ENCODE measurements at regions not wholly inside any gene's neighbourhood (a gene's known extent, or its start where the extent isn't known, plus 50 kb on each side); places are given as distances from the start of the nearest gene placed in this dataset.

- Histone ChIP-seq H3K36me3 (no peaks in the 10 kb centered on the region), H3K9me3 (no peaks in the 10 kb centered on the region), H3K27ac (no peak overlapping the region), H3K4me1 (no peaks in the 10 kb centered on the region), H3K4me3 (no peak overlapping the region), H3K27me3 (no peaks in the 10 kb centered on the region)
- TF ChIP-seq CTCF (IDR thresholded peaks at IDR 0.05 in 4 of 5, conservative IDR thresholded peaks at IDR 0.05 in 1 of 5) (no peak), POLR2A (IDR thresholded peaks at IDR 0.05) (no peak)
- intact Hi-C loops (cut with DNase I; ENCODE audit: low total_unique reads) (no loop called here), in situ Hi-C loops (cut with MboI; ENCODE audit: low sequenced_read_pairs in 4 of 4) (no loop called here)
- DNase-seq: no peak
- no peak for ATAC-seq
Measured at GRCh38 chr1:80410233-80410632, 1390.5 kb upstream of the ADGRL2 start.

GRCh38 chr1:80403471-80403893, 1397.0 kb upstream of the ADGRL4 start:
- in situ Hi-C loops (cut with MboI; ENCODE audit: low sequenced_read_pairs in 4 of 4): no loop called here

GRCh38 chr1:80402625-80403024, 1396.1 kb upstream of the ADGRL4 start:
- H3K27me3 ChIP-seq: no peaks in the 10 kb centered on the region
- ATAC-seq (no peak), DNase-seq (no peak)
- intact Hi-C loops (cut with DNase I; ENCODE audit: low total_unique reads) (no loop called here), in situ Hi-C loops (cut with MboI; ENCODE audit: low sequenced_read_pairs in 4 of 4) (no loop called here)
- no peak overlapping the region for H3K27ac ChIP-seq
- H3K4me1 ChIP-seq: no peaks in the 10 kb centered on the region
- no peaks in the 10 kb centered on the region for H3K36me3 ChIP-seq
- H3K4me3 ChIP-seq: no peak overlapping the region
- H3K9me3 ChIP-seq: no peaks in the 10 kb centered on the region
- TF ChIP-seq POLR2A (IDR thresholded peaks at IDR 0.05) (no peak), CTCF (IDR thresholded peaks at IDR 0.05 in 4 of 5, conservative IDR thresholded peaks at IDR 0.05 in 1 of 5) (no peak)

More at GRCh38 chr1:80403471-80403893, 1397.0 kb upstream of the ADGRL4 start:
- H3K27me3 ChIP-seq: no peaks in the 10 kb centered on the region
- TF ChIP-seq POLR2A (IDR thresholded peaks at IDR 0.05): no peak
- TF ChIP-seq CTCF (IDR thresholded peaks at IDR 0.05 in 4 of 5, conservative IDR thresholded peaks at IDR 0.05 in 1 of 5): no peak
- H3K9me3 ChIP-seq: no peaks in the 10 kb centered on the region
- no peak overlapping the region for H3K27ac ChIP-seq
- no peaks in the 10 kb centered on the region for H3K36me3 ChIP-seq
- H3K4me1 ChIP-seq: no peaks in the 10 kb centered on the region
- ATAC-seq (no peak), DNase-seq (no peak)
- intact Hi-C loops (cut with DNase I; ENCODE audit: low total_unique reads): no loop called here
- H3K4me3 ChIP-seq: no peak overlapping the region

- intact Hi-C loops (cut with DNase I; ENCODE audit: low total_unique reads): no loop called here
- ATAC-seq (no peak), DNase-seq (no peak)
- Histone ChIP-seq H3K4me3 (no peak overlapping the region), H3K4me1 (no peaks in the 10 kb centered on the region), H3K27me3 (no peaks in the 10 kb centered on the region), H3K36me3 (no peaks in the 10 kb centered on the region), H3K27ac (no peak overlapping the region), H3K9me3 (no peaks in the 10 kb centered on the region)
- in situ Hi-C loops (cut with MboI; ENCODE audit: low sequenced_read_pairs in 4 of 4): no loop called here
- TF ChIP-seq CTCF (IDR thresholded peaks at IDR 0.05 in 4 of 5, conservative IDR thresholded peaks at IDR 0.05 in 1 of 5) (no peak), POLR2A (IDR thresholded peaks at IDR 0.05) (no peak)
Measured at GRCh38 chr1:80401757-80402156, 1395.2 kb upstream of the ADGRL4 start.

- H3K4me3 ChIP-seq: no peak overlapping the region
- intact Hi-C loops (cut with DNase I; ENCODE audit: low total_unique reads) (no loop called here), in situ Hi-C loops (cut with MboI; ENCODE audit: low sequenced_read_pairs in 4 of 4) (no loop called here)
- no peaks in the 10 kb centered on the region for H3K36me3 ChIP-seq
- no peak for ATAC-seq
- no peaks in the 10 kb centered on the region for H3K9me3 ChIP-seq
- no peak for DNase-seq
- H3K27me3 ChIP-seq: no peaks in the 10 kb centered on the region
- H3K4me1 ChIP-seq: no peaks in the 10 kb centered on the region
- TF ChIP-seq POLR2A (IDR thresholded peaks at IDR 0.05): no peak
- no peak for TF ChIP-seq CTCF (IDR thresholded peaks at IDR 0.05 in 4 of 5, conservative IDR thresholded peaks at IDR 0.05 in 1 of 5)
- H3K27ac ChIP-seq: no peak overlapping the region
Measured at GRCh38 chr1:80392529-80392928, 1386.0 kb upstream of the ADGRL4 start.
